ENCODE measurements at regions not wholly inside any gene's neighbourhood (a gene's known extent, or its start where the extent isn't known, plus 50 kb on each side); places are given as distances from the start of the nearest gene placed in this dataset.

- Histone ChIP-seq H3K9me3 (ENCODE audit: control insufficient read depth, low read length) (peaks cover 4% of the 10 kb centered on the region), H3K36me3 (ENCODE audit: control insufficient read depth, insufficient read depth, low read length, severe bottlenecking) (no peaks in the 10 kb centered on the region), H3K27me3 (replicated peaks; ENCODE audit: control insufficient read depth, insufficient read depth, low read length) (peaks cover 9% of the 10 kb centered on the region), H3K9ac (ENCODE audit: low read length) (no peak overlapping the region), H3K4me1 (ENCODE audit: control insufficient read depth, insufficient read depth, low read length) (no peaks in the 10 kb centered on the region), H3K4me3 (ENCODE audit: low read length) (no peak overlapping the region)
- DNase-seq (ENCODE audit: low read depth) = no peak
These were observed 731.3 kb downstream of the UQCRFS1 start for GRCh38 chr19:28481674-28482073.

DNA sequence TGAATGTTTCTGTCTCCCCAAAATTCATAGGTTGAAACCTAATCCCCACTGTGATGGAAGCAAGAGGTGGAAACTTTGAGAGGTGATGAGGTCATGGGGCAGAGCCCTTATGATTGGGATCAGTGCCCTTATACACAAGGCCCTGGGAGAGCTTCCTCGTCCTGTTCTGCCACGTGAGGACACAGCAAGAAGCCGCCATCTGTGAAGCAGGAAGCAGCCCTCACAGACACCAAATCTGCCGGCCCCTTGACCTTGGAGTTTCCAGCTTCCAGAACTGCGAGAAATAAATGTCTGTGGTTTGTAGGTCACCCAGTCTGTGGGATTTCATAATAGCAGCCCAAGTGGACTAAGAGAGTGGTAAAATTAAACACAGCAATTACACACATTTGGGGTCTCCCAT, 737.4 kb downstream of the UQCRFS1 start:
- Histone ChIP-seq H3K36me3 (ENCODE audit: control insufficient read depth, insufficient read depth, low read length, severe bottlenecking) (no peaks in the 10 kb centered on the region), H3K4me1 (ENCODE audit: control insufficient read depth, insufficient read depth, low read length) (peaks cover 9% of the 10 kb centered on the region), H3K27me3 (replicated peaks; ENCODE audit: control insufficient read depth, insufficient read depth, low read length) (peaks cover 3% of the 10 kb centered on the region), H3K9ac (ENCODE audit: low read length) (no peak overlapping the region), H3K9me3 (ENCODE audit: control insufficient read depth, low read length) (peaks cover 4% of the 10 kb centered on the region), H3K4me3 (ENCODE audit: low read length) (no peak overlapping the region)
- DNase-seq (ENCODE audit: low read depth) = no peak

DNA sequence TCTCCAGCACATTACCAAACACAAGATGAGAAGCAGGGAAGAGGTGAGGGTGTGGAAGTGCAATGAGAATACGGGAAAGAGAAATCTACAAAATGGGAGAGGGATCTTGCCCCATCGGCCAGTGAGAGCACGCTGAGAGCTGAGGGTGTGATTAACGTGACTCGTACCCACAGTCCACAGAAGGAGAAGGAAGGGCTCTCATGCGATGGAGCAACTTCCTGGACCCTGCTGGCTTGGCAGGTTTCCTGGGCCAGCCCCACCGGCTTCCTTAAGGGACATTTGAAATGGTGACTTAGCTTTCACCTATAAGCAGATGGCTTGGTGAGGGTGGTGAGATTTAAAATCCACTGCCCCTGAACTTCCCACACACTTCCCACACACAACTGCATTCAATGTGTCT, 740.1 kb downstream of the UQCRFS1 start:
- Histone ChIP-seq H3K4me3 (ENCODE audit: low read length) (no peak overlapping the region), H3K27me3 (replicated peaks; ENCODE audit: control insufficient read depth, insufficient read depth, low read length) (no peaks in the 10 kb centered on the region), H3K9ac (ENCODE audit: low read length) (no peak overlapping the region), H3K36me3 (ENCODE audit: control insufficient read depth, insufficient read depth, low read length, severe bottlenecking) (no peaks in the 10 kb centered on the region), H3K4me1 (ENCODE audit: control insufficient read depth, insufficient read depth, low read length) (peaks cover 27% of the 10 kb centered on the region), H3K9me3 (ENCODE audit: control insufficient read depth, low read length) (no peaks in the 10 kb centered on the region)
- DNase-seq (ENCODE audit: low read depth) = no peak

- no peaks in the 10 kb centered on the region for H3K36me3 ChIP-seq (ENCODE audit: control insufficient read depth, insufficient read depth, low read length, severe bottlenecking)
- H3K4me3 ChIP-seq (ENCODE audit: low read length) = no peak overlapping the region
- H3K27me3 ChIP-seq (replicated peaks; ENCODE audit: control insufficient read depth, insufficient read depth, low read length) = no peaks in the 10 kb centered on the region
- H3K9me3 ChIP-seq (ENCODE audit: control insufficient read depth, low read length) = no peaks in the 10 kb centered on the region
- peak; percentile 27 for DNase-seq (ENCODE audit: low read depth)
- peaks cover 28% of the 10 kb centered on the region for H3K4me1 ChIP-seq (ENCODE audit: control insufficient read depth, insufficient read depth, low read length)
- H3K9ac ChIP-seq (ENCODE audit: low read length) = no peak overlapping the region
These were observed 741.0 kb downstream of the UQCRFS1 start for GRCh38 chr19:28471731-28472510.

GRCh38 chr19:28469544-28469943, 743.4 kb downstream of the UQCRFS1 start:
- H3K9ac ChIP-seq (ENCODE audit: low read length) = no peak overlapping the region
- H3K36me3 ChIP-seq (ENCODE audit: control insufficient read depth, insufficient read depth, low read length, severe bottlenecking) = no peaks in the 10 kb centered on the region
- no peak overlapping the region for H3K4me3 ChIP-seq (ENCODE audit: low read length)
- H3K9me3 ChIP-seq (ENCODE audit: control insufficient read depth, low read length) = no peaks in the 10 kb centered on the region
- no peaks in the 10 kb centered on the region for H3K27me3 ChIP-seq (replicated peaks; ENCODE audit: control insufficient read depth, insufficient read depth, low read length)
- no peak for DNase-seq (ENCODE audit: low read depth)
- peaks cover 32% of the 10 kb centered on the region for H3K4me1 ChIP-seq (ENCODE audit: control insufficient read depth, insufficient read depth, low read length)

DNA sequence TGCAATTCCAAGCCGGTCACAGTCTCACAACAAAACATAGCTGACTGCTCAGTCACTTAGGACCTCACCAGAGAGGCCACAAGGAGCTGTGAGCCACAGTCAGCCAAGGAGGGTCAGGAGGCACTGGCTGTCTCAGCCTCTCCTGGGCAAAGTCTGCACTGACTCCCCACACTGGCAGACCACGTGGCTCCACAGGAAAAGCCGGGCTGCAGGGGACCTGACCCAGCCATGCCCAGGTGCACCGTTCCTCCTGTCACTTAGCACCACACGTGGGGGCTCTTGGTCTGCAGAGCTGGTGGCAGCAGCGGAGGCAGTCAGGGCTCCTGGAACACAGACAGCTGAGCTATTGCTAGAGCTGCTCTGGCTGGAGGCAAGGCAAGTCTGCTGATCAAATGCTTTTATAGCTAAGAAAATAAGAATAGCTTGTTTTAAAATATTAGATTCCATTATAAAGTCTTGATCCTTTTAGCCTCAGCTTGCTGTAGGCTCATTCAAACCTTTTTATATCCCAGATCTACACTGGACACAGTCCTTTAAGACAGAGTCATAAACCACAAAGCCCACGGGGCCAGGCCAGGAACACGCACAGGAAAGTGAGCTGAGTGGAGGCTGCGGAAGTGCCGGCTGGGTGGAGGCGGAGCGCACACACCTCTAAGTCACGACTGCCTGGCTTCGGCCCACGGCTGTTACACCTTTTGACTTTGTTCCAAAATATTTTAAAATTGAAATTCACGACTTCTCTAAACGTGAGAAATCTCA, 744.1 kb downstream of the UQCRFS1 start:
- Histone ChIP-seq H3K4me3 (ENCODE audit: low read length) (peak overlapping the region; percentile 60), H3K36me3 (ENCODE audit: control insufficient read depth, insufficient read depth, low read length, severe bottlenecking) (no peaks in the 10 kb centered on the region), H3K9ac (ENCODE audit: low read length) (peak overlapping the region; percentile 57), H3K27me3 (replicated peaks; ENCODE audit: control insufficient read depth, insufficient read depth, low read length) (no peaks in the 10 kb centered on the region), H3K9me3 (ENCODE audit: control insufficient read depth, low read length) (no peaks in the 10 kb centered on the region), H3K4me1 (ENCODE audit: control insufficient read depth, insufficient read depth, low read length) (peaks cover 32% of the 10 kb centered on the region)
- DNase-seq (ENCODE audit: low read depth) = peak; percentile 51

DNA sequence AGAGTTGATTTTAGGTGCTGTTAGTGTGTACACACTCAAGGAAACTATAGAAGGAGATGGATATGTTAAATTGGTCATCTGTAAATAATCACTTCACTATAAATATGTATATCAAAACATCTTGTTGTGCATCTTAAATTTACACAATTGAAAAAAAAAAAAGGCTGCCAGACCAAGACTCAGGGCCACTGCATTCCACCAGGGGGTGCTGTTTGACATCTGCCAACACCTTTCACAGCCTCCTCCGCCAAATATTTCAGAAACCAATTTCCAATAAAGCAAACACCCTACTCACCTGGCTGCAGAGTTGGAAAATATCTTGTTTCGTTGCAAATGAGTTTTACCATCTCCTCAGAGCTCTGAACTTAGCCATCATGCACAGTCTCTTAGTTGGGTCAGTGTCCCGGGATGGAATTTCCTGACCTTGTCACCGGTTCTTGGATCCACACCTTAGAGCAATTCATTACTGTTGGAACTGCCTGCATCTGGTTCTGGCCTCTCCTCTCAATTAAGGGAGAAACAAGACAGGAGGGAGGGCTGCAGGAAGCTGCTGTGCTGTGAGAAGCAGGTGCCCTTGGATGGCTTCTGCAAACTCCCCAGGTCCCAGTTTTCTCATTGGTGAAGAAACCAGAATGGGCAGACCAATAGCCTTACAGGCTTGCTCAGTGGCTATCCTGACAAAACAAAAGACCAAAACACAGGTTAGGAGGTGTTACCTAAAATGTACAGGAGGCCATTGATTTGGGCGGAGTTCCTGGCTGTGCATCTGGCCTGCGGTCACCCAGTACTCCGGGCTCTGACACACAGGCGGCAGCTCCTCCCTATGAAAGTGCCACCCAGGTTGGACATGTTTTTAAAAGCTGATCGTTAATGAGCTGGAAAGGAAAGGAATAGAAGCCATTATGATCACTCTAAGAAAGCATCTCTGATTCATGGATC, 746.6 kb downstream of the UQCRFS1 start:
- Histone ChIP-seq H3K4me1 (ENCODE audit: control insufficient read depth, insufficient read depth, low read length) (peaks cover 23% of the 10 kb centered on the region), H3K27me3 (replicated peaks; ENCODE audit: control insufficient read depth, insufficient read depth, low read length) (no peaks in the 10 kb centered on the region), H3K9ac (ENCODE audit: low read length) (no peak overlapping the region), H3K36me3 (ENCODE audit: control insufficient read depth, insufficient read depth, low read length, severe bottlenecking) (no peaks in the 10 kb centered on the region), H3K4me3 (ENCODE audit: low read length) (no peak overlapping the region), H3K9me3 (ENCODE audit: control insufficient read depth, low read length) (no peaks in the 10 kb centered on the region)
- DNase-seq (ENCODE audit: low read depth) = peak; percentile 66

- Histone ChIP-seq H3K27me3 (replicated peaks; ENCODE audit: control insufficient read depth, insufficient read depth, low read length) (peaks cover 3% of the 10 kb centered on the region), H3K4me1 (ENCODE audit: control insufficient read depth, insufficient read depth, low read length) (peaks cover 23% of the 10 kb centered on the region), H3K9me3 (ENCODE audit: control insufficient read depth, low read length) (no peaks in the 10 kb centered on the region), H3K36me3 (ENCODE audit: control insufficient read depth, insufficient read depth, low read length, severe bottlenecking) (no peaks in the 10 kb centered on the region), H3K4me3 (ENCODE audit: low read length) (no peak overlapping the region), H3K9ac (ENCODE audit: low read length) (no peak overlapping the region)
- no peak for DNase-seq (ENCODE audit: low read depth)
These were observed 747.4 kb downstream of the UQCRFS1 start for GRCh38 chr19:28465371-28466086.

DNA sequence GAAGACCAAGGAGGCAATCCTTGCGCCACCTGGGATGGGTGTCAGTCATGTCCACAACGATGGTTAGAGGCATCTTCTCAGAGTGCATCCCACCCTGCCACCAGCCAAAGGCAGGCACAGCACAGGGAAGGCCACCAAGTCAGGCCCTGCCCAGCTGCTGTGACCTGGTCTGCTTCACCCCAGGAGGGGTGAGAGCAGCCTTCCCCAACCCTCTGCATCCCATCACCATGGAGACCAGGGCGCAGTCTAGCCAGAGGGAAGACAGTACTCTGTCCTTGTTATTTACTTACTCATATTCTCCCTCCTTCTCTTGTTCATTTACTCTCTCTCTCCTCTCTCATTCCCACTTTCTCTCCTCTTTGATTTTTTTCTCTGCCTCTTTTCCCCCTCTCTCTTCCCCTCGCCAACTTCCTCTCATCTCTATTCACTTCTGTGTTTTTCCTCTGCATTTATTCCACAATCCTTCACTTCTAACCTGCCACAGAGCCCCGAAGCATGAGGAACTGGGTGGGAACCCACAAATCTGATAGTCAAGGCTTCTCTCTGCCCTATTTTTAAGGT, 749.4 kb downstream of the UQCRFS1 start:
- Histone ChIP-seq H3K4me3 (ENCODE audit: low read length) (no peak overlapping the region), H3K4me1 (ENCODE audit: control insufficient read depth, insufficient read depth, low read length) (peaks cover 12% of the 10 kb centered on the region), H3K27me3 (replicated peaks; ENCODE audit: control insufficient read depth, insufficient read depth, low read length) (peaks cover 16% of the 10 kb centered on the region), H3K36me3 (ENCODE audit: control insufficient read depth, insufficient read depth, low read length, severe bottlenecking) (no peaks in the 10 kb centered on the region), H3K9me3 (ENCODE audit: control insufficient read depth, low read length) (no peaks in the 10 kb centered on the region), H3K9ac (ENCODE audit: low read length) (no peak overlapping the region)
- no peak for DNase-seq (ENCODE audit: low read depth)

DNA sequence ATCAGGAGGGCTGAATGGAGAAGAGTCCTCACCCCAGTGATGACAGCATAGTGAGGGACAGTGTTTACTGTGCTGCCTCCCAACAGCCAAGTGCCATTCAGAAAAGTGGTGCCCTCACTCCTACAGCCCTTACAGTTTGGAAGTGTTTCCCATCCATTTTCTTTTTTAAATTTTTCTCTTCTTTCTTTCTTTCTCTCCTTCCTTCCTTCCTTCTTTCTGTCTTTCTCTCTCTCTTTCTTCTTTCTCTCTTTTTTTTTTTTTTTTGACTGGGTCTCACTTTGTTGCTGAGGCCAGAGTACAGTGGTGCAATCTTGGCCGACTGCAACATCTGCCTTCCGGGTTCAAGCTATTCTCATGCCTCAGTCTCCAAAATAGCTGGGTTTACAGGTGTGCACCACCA, 755.3 kb downstream of the UQCRFS1 start:
- no peaks in the 10 kb centered on the region for H3K36me3 ChIP-seq (ENCODE audit: control insufficient read depth, insufficient read depth, low read length, severe bottlenecking)
- no peaks in the 10 kb centered on the region for H3K9me3 ChIP-seq (ENCODE audit: control insufficient read depth, low read length)
- no peak for DNase-seq (ENCODE audit: low read depth)
- no peak overlapping the region for H3K4me3 ChIP-seq (ENCODE audit: low read length)
- peaks cover 20% of the 10 kb centered on the region for H3K27me3 ChIP-seq (replicated peaks; ENCODE audit: control insufficient read depth, insufficient read depth, low read length)
- no peak overlapping the region for H3K9ac ChIP-seq (ENCODE audit: low read length)
- no peaks in the 10 kb centered on the region for H3K4me1 ChIP-seq (ENCODE audit: control insufficient read depth, insufficient read depth, low read length)

Measured in adipocyte (in vitro differentiated cells).